T-cell (primary cell): ENCODE measurements at regions not wholly inside any gene's neighbourhood (a gene's known extent, or its start where the extent isn't known, plus 50 kb on each side); places are given as distances from the start of the nearest gene placed in this dataset.
"Not testable (repeated sequence)": the region's sequence is repeated elsewhere in the genome, so short reads cannot be mapped to it uniquely, and the experiment has no call there.

ENCODE experiments used
- ATAC-seq, 4 experiments: fragments of 200-7000 bp in 3 of 4; fragments of 150-1000 bp in 1 of 4; cut with Tn5 transposase; replicated peaks in 1 of 4; 1 replicate in 3 of 4; 2 replicates in 1 of 4; pipeline ENCODE4 v1.10.0; 2021; ENCODE audit warnings: moderate library complexity in 3 of 4, mild to moderate bottlenecking in 2 of 4, moderate number of reproducible peaks in 1 of 4
- CTCF ChIA-PET, 2 donors: fragments of 300-600 bp; sonication (Branson Sonifier 250); formaldehyde crosslinking; loops; one replicate each; lab custom pipeline; 2022; ENCODE audit warnings: antibody characterized with exemption in 2 of 2; lab: Charles Lee
- POLR2A ChIA-PET, 2 donors: fragments of 300-600 bp; sonication (Branson Sonifier 250); formaldehyde crosslinking; loops; one replicate each; lab custom pipeline; 2022; ENCODE audit warnings: antibody characterized with exemption in 2 of 2; lab: Charles Lee
- DNase-seq, 35 experiments: peaks; one replicate each; pipeline versions ENCODE4 v3.0.0 to v3.0.0-alpha.2; 2013 to 2023
- H3K27ac ChIP-seq: one replicate; pipeline ENCODE4 v1.5.1; 2013; ENCODE audit warnings: low read length
- H3K27me3 ChIP-seq, 2 experiments: replicated peaks in 1 of 2; 1 replicate in 1 of 2; 2 replicates in 1 of 2; pipeline versions ENCODE4 v1.6.1 to v1.7.0; 2013; ENCODE audit warnings: low read length in 1 of 2, mixed read lengths in 1 of 2; ENCODE audit not compliant: control insufficient read depth in 2 of 2, insufficient read depth in 2 of 2; ENCODE audit errors: extremely low read depth in 1 of 2
- H3K36me3 ChIP-seq, 2 donors: 1 replicate in 1 of 2; 2 replicates in 1 of 2; pipeline versions ENCODE4 v1.6.1 to v1.7.0; 2013; ENCODE audit warnings: low read length in 1 of 2; ENCODE audit not compliant: control insufficient read depth in 2 of 2, insufficient read depth in 1 of 2; ENCODE audit errors: extremely low read depth in 1 of 2
- H3K4me1 ChIP-seq, 2 experiments: 1 replicate in 1 of 2; 2 replicates in 1 of 2; pipeline versions ENCODE4 v1.6.1 to v1.7.0; 2013; ENCODE audit warnings: low read length in 2 of 2, mixed read lengths in 1 of 2; ENCODE audit not compliant: insufficient read depth in 2 of 2, control insufficient read depth in 1 of 2; ENCODE audit errors: extremely low read depth in 1 of 2
- H3K4me3 ChIP-seq, 2 donors: 1 replicate in 1 of 2; 2 replicates in 1 of 2; pipeline versions ENCODE4 v1.5.1 to v1.7.0; 2013; ENCODE audit warnings: mild to moderate bottlenecking in 2 of 2, low read length in 1 of 2, moderate library complexity in 1 of 2; ENCODE audit not compliant: control insufficient read depth in 1 of 2; ENCODE audit errors: extremely low read depth in 1 of 2
- H3K9me3 ChIP-seq: 2 replicates; pipeline ENCODE4 v1.7.0; 2013
- H3K27ac Mint-ChIP-seq, 2 donors: one replicate each; pipeline ENCODE4 v1.8.0; 2020 to 2021; ENCODE audit warnings: mild to moderate bottlenecking in 2 of 2, mixed read lengths in 2 of 2
- H3K27me3 Mint-ChIP-seq, 2 donors: one replicate each; pipeline ENCODE4 v1.8.0; 2021 to 2022; ENCODE audit warnings: mixed read lengths in 2 of 2
- H3K36me3 Mint-ChIP-seq: one replicate; pipeline ENCODE4 v1.8.0; 2021; ENCODE audit warnings: mixed read lengths
- H3K4me1 Mint-ChIP-seq, 3 donors: one replicate each; pipeline ENCODE4 v1.8.0; 2020 to 2022; ENCODE audit warnings: mixed read lengths in 3 of 3, mild to moderate bottlenecking in 1 of 3
- H3K4me3 Mint-ChIP-seq, 3 donors: one replicate each; pipeline ENCODE4 v1.8.0; 2020 to 2022; ENCODE audit warnings: mild to moderate bottlenecking in 3 of 3, mixed read lengths in 3 of 3, moderate library complexity in 3 of 3
- H3K9me3 Mint-ChIP-seq, 3 donors: one replicate each; pipeline ENCODE4 v1.8.0; 2020 to 2022; ENCODE audit warnings: mixed read lengths in 3 of 3
- WGBS: methylation state at CpG from one replicate; pipeline ENCODE4 v1.1.5; 2013; ENCODE audit warnings: missing lambda C conversion rate; ENCODE audit not compliant: insufficient coverage; 5-methylcytosine and 5-hydroxymethylcytosine counted together

GRCh38 chr1:176396604-176397395 is 66.2 kb upstream of the PAPPA2 start:
- H3K4me3 Mint-ChIP-seq: not testable (repeated sequence)

GRCh38 chr1:176391621-176392020 is 71.4 kb upstream of the PAPPA2 start:
- H3K27ac Mint-ChIP-seq: no peak overlapping the region
- DNase-seq (no peak), ATAC-seq (no peak)
- H3K4me1 Mint-ChIP-seq: no peaks in the 10 kb centered on the region
- peaks cover 0 to 12% (median 6%) of the 10 kb centered on the region in 3 donors for H3K9me3 Mint-ChIP-seq
- H3K4me3 Mint-ChIP-seq: no peak overlapping the region
- H3K27me3 Mint-ChIP-seq: peaks cover 0 to 2% of the 10 kb centered on the region in 2 donors
- Histone ChIP-seq H3K27ac (no peak overlapping the region), H3K36me3 (no peaks in the 10 kb centered on the region), H3K4me3 (no peak overlapping the region), H3K27me3 (peaks cover 0 to 7% of the 10 kb centered on the region in 2 experiments), H3K4me1 (no peaks in the 10 kb centered on the region), H3K9me3 (no peaks in the 10 kb centered on the region)
- H3K36me3 Mint-ChIP-seq: no peaks in the 10 kb centered on the region
- WGBS: 100% methylated on average over 2 of the region's 2 CpGs
- ChIA-PET POLR2A (no interaction called here), CTCF (no interaction called here)

More at GRCh38 chr1:176396604-176397395, 66.2 kb upstream of the PAPPA2 start:
- H3K9me3 Mint-ChIP-seq, H3K4me1 Mint-ChIP-seq, H3K27me3 ChIP-seq, DNase-seq, H3K27me3 Mint-ChIP-seq, H3K36me3 ChIP-seq, H3K27ac ChIP-seq, POLR2A ChIA-PET, H3K4me3 ChIP-seq, H3K9me3 ChIP-seq, H3K36me3 Mint-ChIP-seq, H3K27ac Mint-ChIP-seq, H3K4me1 ChIP-seq, CTCF ChIA-PET, ATAC-seq: not testable (repeated sequence)
- WGBS: no CpG with 5 or more reads among the region's 53 CpGs

- Histone ChIP-seq H3K4me1 (no peaks in the 10 kb centered on the region), H3K4me3 (no peak overlapping the region), H3K27me3 (no peaks in the 10 kb centered on the region), H3K36me3 (no peaks in the 10 kb centered on the region), H3K9me3 (no peaks in the 10 kb centered on the region), H3K27ac (no peak overlapping the region)
- ChIA-PET CTCF (no interaction called here), POLR2A (no interaction called here)
- H3K36me3 Mint-ChIP-seq: no peaks in the 10 kb centered on the region
- ATAC-seq (no peak), DNase-seq (no peak)
- H3K9me3 Mint-ChIP-seq: peaks cover 0 to 12% (median 6%) of the 10 kb centered on the region in 3 donors
- peaks cover 0 to 4% of the 10 kb centered on the region in 2 donors for H3K27me3 Mint-ChIP-seq
- H3K4me1 Mint-ChIP-seq: no peaks in the 10 kb centered on the region
- no peak overlapping the region for H3K4me3 Mint-ChIP-seq
- H3K27ac Mint-ChIP-seq: no peak overlapping the region
Measured at GRCh38 chr1:176384841-176385240, 78.1 kb upstream of the PAPPA2 start.

- H3K36me3 ChIP-seq: no peaks in the 10 kb centered on the region
- ATAC-seq (no peak), DNase-seq (no peak)
- no CpG with 5 or more reads among the region's 1 CpG for WGBS
- ChIA-PET CTCF (no interaction called here), POLR2A (interaction anchor here in 1 of 2 donors (0.6 kb wide), 1 partner anchor 76 kb away, joined by 3 read pairs; no protein-coding TSS in a partner anchor)
- no peaks in the 10 kb centered on the region for H3K4me1 ChIP-seq
- Mint-ChIP-seq H3K36me3 (no peaks in the 10 kb centered on the region), H3K27me3 (peaks cover 0 to 4% of the 10 kb centered on the region in 2 donors), H3K27ac (no peak overlapping the region), H3K9me3 (no peaks in the 10 kb centered on the region), H3K4me1 (no peaks in the 10 kb centered on the region), H3K4me3 (no peak overlapping the region)
- no peaks in the 10 kb centered on the region for H3K9me3 ChIP-seq
- no peak overlapping the region for H3K4me3 ChIP-seq
- H3K27ac ChIP-seq: no peak overlapping the region
- no peaks in the 10 kb centered on the region for H3K27me3 ChIP-seq
Measured at GRCh38 chr1:176382163-176382562, 80.8 kb upstream of the PAPPA2 start.

- Histone ChIP-seq H3K9me3 (no peaks in the 10 kb centered on the region), H3K36me3 (no peaks in the 10 kb centered on the region), H3K27me3 (no peaks in the 10 kb centered on the region), H3K4me3 (no peak overlapping the region), H3K4me1 (no peaks in the 10 kb centered on the region), H3K27ac (no peak overlapping the region)
- no peaks in the 10 kb centered on the region for H3K4me1 Mint-ChIP-seq
- peaks cover 0 to 4% of the 10 kb centered on the region in 2 donors for H3K27me3 Mint-ChIP-seq
- DNase-seq: no peak
- ChIA-PET CTCF (interaction anchor here in 1 of 2 donors (0.6 kb wide), 1 partner anchor 145 kb away, joined by 7 read pairs; no protein-coding TSS in a partner anchor), POLR2A (no interaction called here)
- H3K36me3 Mint-ChIP-seq: no peaks in the 10 kb centered on the region
- WGBS: 83% methylated on average over 2 of the region's 5 CpGs
- H3K4me3 Mint-ChIP-seq: no peak overlapping the region
- H3K9me3 Mint-ChIP-seq: no peaks in the 10 kb centered on the region
- ATAC-seq: no peak
- no peak overlapping the region for H3K27ac Mint-ChIP-seq
Measured at GRCh38 chr1:176379626-176380339, 83.2 kb upstream of the PAPPA2 start.

GRCh38 chr1:176374967-176375569 is 87.9 kb upstream of the PAPPA2 start:
- ATAC-seq (peak in 1 of 4 experiments; percentile 43), DNase-seq (peak in 27 of 35 experiments; percentile 1 to 54 (median 28))
- no peak overlapping the region for H3K4me3 ChIP-seq
- Mint-ChIP-seq H3K27ac (no peak overlapping the region), H3K4me1 (no peaks in the 10 kb centered on the region), H3K27me3 (no peaks in the 10 kb centered on the region), H3K9me3 (no peaks in the 10 kb centered on the region), H3K36me3 (no peaks in the 10 kb centered on the region), H3K4me3 (no peak overlapping the region)
- ChIA-PET CTCF (no interaction called here), POLR2A (no interaction called here)
- 10% methylated on average over 5 of the region's 7 CpGs for WGBS
- no peaks in the 10 kb centered on the region for H3K27me3 ChIP-seq
- no peaks in the 10 kb centered on the region for H3K9me3 ChIP-seq
- H3K27ac ChIP-seq: no peak overlapping the region
- H3K4me1 ChIP-seq: no peaks in the 10 kb centered on the region
- no peaks in the 10 kb centered on the region for H3K36me3 ChIP-seq
